Naive thymus-derived CD4-positive, alpha-beta T cell (primary cell): ENCODE measurements at regions not wholly inside any gene's neighbourhood (a gene's known extent, or its start where the extent isn't known, plus 50 kb on each side); places are given as distances from the start of the nearest gene placed in this dataset.

Experiments used
- ATAC-seq: fragments of 150-1000 bp; cut with Tn5 transposase; 2 replicates; pipeline ENCODE4 v1.10.0; 2021; ENCODE audit warnings: mild to moderate bottlenecking, moderate library complexity
- CTCF ChIA-PET: fragments of 350-600 bp; sonication (Branson Sonifier 250); formaldehyde crosslinking; loops from one replicate; lab custom pipeline; 2021; ENCODE audit warnings: antibody characterized with exemption; lab: Charles Lee
- POLR2A ChIA-PET: fragments of 350-600 bp; sonication (Branson Sonifier 250); formaldehyde crosslinking; loops from one replicate; lab custom pipeline; 2021; ENCODE audit warnings: antibody characterized with exemption, inconsistent platforms; lab: Charles Lee
- DNase-seq, 9 donors: peaks; one replicate each; pipeline versions ENCODE4 v3.0.0 to v3.0.0-alpha.2; 2020 to 2022; ENCODE audit warnings: mixed read lengths in 1 of 9
- H3K27ac ChIP-seq: one replicate; pipeline ENCODE4 v1.7.0; 2013; ENCODE audit warnings: mild to moderate bottlenecking, low read depth, low read length, moderate library complexity
- H3K27me3 ChIP-seq, 2 donors: one replicate each; pipeline ENCODE4 v1.7.0; 2013; ENCODE audit warnings: low read length in 2 of 2, mild to moderate bottlenecking in 2 of 2, moderate library complexity in 2 of 2; ENCODE audit not compliant: control insufficient read depth in 2 of 2, insufficient read depth in 2 of 2
- H3K36me3 ChIP-seq, 3 experiments: 1 replicate in 2 of 3; 2 replicates in 1 of 3; pipeline ENCODE4 v1.7.0; 2013; ENCODE audit warnings: low read length in 3 of 3, mild to moderate bottlenecking in 3 of 3, moderate library complexity in 1 of 3; ENCODE audit not compliant: insufficient read depth in 3 of 3, control insufficient read depth in 2 of 3
- H3K4me1 ChIP-seq, 2 donors: one replicate each; pipeline ENCODE4 v1.7.0; 2013; ENCODE audit warnings: low read length in 2 of 2, mild to moderate bottlenecking in 2 of 2, moderate library complexity in 1 of 2; ENCODE audit not compliant: control insufficient read depth in 2 of 2, insufficient read depth in 2 of 2
- H3K4me3 ChIP-seq: 2 replicates; pipeline ENCODE4 v1.7.0; 2013; ENCODE audit warnings: mild to moderate bottlenecking, low read length
- H3K9me3 ChIP-seq, 3 experiments: 1 replicate in 2 of 3; 2 replicates in 1 of 3; pipeline ENCODE4 v1.7.0; 2013; ENCODE audit warnings: low read length in 3 of 3; ENCODE audit not compliant: control insufficient read depth in 2 of 3
- H3K27ac Mint-ChIP-seq, 9 donors: one replicate each; pipeline ENCODE4 v1.8.0; 2020 to 2022; ENCODE audit warnings: mixed read lengths in 9 of 9, mild to moderate bottlenecking in 8 of 9, moderate library complexity in 5 of 9, inconsistent platforms in 2 of 9
- H3K27me3 Mint-ChIP-seq, 5 donors: one replicate each; pipeline ENCODE4 v1.8.0; 2021 to 2022; ENCODE audit warnings: mixed read lengths in 5 of 5, mild to moderate bottlenecking in 1 of 5
- H3K36me3 Mint-ChIP-seq, 5 donors: one replicate each; pipeline ENCODE4 v1.8.0; 2020 to 2022; ENCODE audit warnings: mixed read lengths in 5 of 5, mild to moderate bottlenecking in 3 of 5, inconsistent platforms in 1 of 5
- H3K4me1 Mint-ChIP-seq, 7 donors: one replicate each; pipeline ENCODE4 v1.8.0; 2020 to 2022; ENCODE audit warnings: mixed read lengths in 7 of 7, mild to moderate bottlenecking in 3 of 7, inconsistent platforms in 1 of 7
- H3K4me3 Mint-ChIP-seq, 10 donors: one replicate each; pipeline ENCODE4 v1.8.0; 2020 to 2022; ENCODE audit warnings: mild to moderate bottlenecking in 10 of 10, mixed read lengths in 10 of 10, moderate library complexity in 6 of 10, inconsistent platforms in 2 of 10
- H3K9me3 Mint-ChIP-seq, 11 donors: one replicate each; pipeline ENCODE4 v1.8.0; 2020 to 2022; ENCODE audit warnings: mixed read lengths in 11 of 11, mild to moderate bottlenecking in 4 of 11, inconsistent platforms in 1 of 11, moderate library complexity in 1 of 11
- intact Hi-C, 2 donors: fragments of 100-400 bp; cut with micrococcal nuclease; formaldehyde crosslinking; loops; one replicate each; pipeline ENCODE4 v1.15.1; 2023

- Histone ChIP-seq H3K27ac (no peak overlapping the region), H3K27me3 (no peaks in the 10 kb centered on the region), H3K4me3 (no peak overlapping the region), H3K4me1 (no peaks in the 10 kb centered on the region), H3K9me3 (peaks cover 0 to 4% (median 0%) of the 10 kb centered on the region in 3 experiments), H3K36me3 (no peaks in the 10 kb centered on the region)
- H3K4me3 Mint-ChIP-seq: no peak overlapping the region
- DNase-seq (no peak), ATAC-seq (no peak)
- H3K4me1 Mint-ChIP-seq: peaks cover 0 to 11% (median 0%) of the 10 kb centered on the region in 7 donors
- H3K27ac Mint-ChIP-seq: no peak overlapping the region
- peaks cover 0 to 11% (median 2%) of the 10 kb centered on the region in 11 donors for H3K9me3 Mint-ChIP-seq
- H3K27me3 Mint-ChIP-seq: peaks cover 0 to 19% (median 16%) of the 10 kb centered on the region in 5 donors
- no peaks in the 10 kb centered on the region for H3K36me3 Mint-ChIP-seq
- CTCF ChIA-PET: no interaction called here
- intact Hi-C loops: no loop called here
- POLR2A ChIA-PET: no interaction called here
Measured at GRCh38 chr20:60820149-60820548, 431.9 kb upstream of the CDH4 start.

- Mint-ChIP-seq H3K4me3 (no peak overlapping the region), H3K4me1 (peaks cover 0 to 11% (median 0%) of the 10 kb centered on the region in 7 donors), H3K36me3 (no peaks in the 10 kb centered on the region), H3K9me3 (peaks cover 0 to 7% (median 2%) of the 10 kb centered on the region in 11 donors), H3K27me3 (peaks cover 0 to 22% (median 16%) of the 10 kb centered on the region in 5 donors), H3K27ac (no peak overlapping the region)
- Histone ChIP-seq H3K9me3 (peaks cover 0 to 4% (median 0%) of the 10 kb centered on the region in 3 experiments), H3K36me3 (no peaks in the 10 kb centered on the region), H3K27me3 (no peaks in the 10 kb centered on the region), H3K27ac (no peak overlapping the region), H3K4me3 (no peak overlapping the region), H3K4me1 (no peaks in the 10 kb centered on the region)
- CTCF ChIA-PET: no interaction called here
- no peak for ATAC-seq
- DNase-seq: no peak
- intact Hi-C loops: no loop called here
- POLR2A ChIA-PET: no interaction called here
Measured at GRCh38 chr20:60820918-60821317, 431.1 kb upstream of the CDH4 start.

- Mint-ChIP-seq H3K36me3 (no peaks in the 10 kb centered on the region), H3K27me3 (peaks cover 0 to 24% (median 19%) of the 10 kb centered on the region in 5 donors), H3K27ac (no peak overlapping the region), H3K4me3 (no peak overlapping the region), H3K9me3 (peaks cover 0 to 4% (median 0%) of the 10 kb centered on the region in 11 donors), H3K4me1 (peaks cover 0 to 7% (median 0%) of the 10 kb centered on the region in 7 donors)
- ATAC-seq (no peak), DNase-seq (no peak)
- no peaks in the 10 kb centered on the region for H3K27me3 ChIP-seq
- intact Hi-C loops: no loop called here
- H3K27ac ChIP-seq: no peak overlapping the region
- no peak overlapping the region for H3K4me3 ChIP-seq
- POLR2A ChIA-PET: no interaction called here
- H3K9me3 ChIP-seq: no peaks in the 10 kb centered on the region
- no peaks in the 10 kb centered on the region for H3K4me1 ChIP-seq
- H3K36me3 ChIP-seq: no peaks in the 10 kb centered on the region
- CTCF ChIA-PET: no interaction called here
Measured at GRCh38 chr20:60822699-60823607, 429.1 kb upstream of the CDH4 start.

- Histone ChIP-seq H3K9me3 (no peaks in the 10 kb centered on the region), H3K27ac (no peak overlapping the region), H3K27me3 (no peaks in the 10 kb centered on the region), H3K4me3 (no peak overlapping the region), H3K4me1 (no peaks in the 10 kb centered on the region), H3K36me3 (no peaks in the 10 kb centered on the region)
- no peaks in the 10 kb centered on the region for H3K4me1 Mint-ChIP-seq
- ATAC-seq: no peak
- peaks cover 0 to 31% (median 18%) of the 10 kb centered on the region in 5 donors for H3K27me3 Mint-ChIP-seq
- H3K9me3 Mint-ChIP-seq: peaks cover 0 to 13% (median 0%) of the 10 kb centered on the region in 11 donors
- intact Hi-C loops: no loop called here
- H3K27ac Mint-ChIP-seq: no peak overlapping the region
- no peak overlapping the region for H3K4me3 Mint-ChIP-seq
- no peak for DNase-seq
- POLR2A ChIA-PET: no interaction called here
- no peaks in the 10 kb centered on the region for H3K36me3 Mint-ChIP-seq
- CTCF ChIA-PET: no interaction called here
Measured at GRCh38 chr20:60835876-60836275, 416.2 kb upstream of the CDH4 start.

- no peak for ATAC-seq
- Histone ChIP-seq H3K36me3 (no peaks in the 10 kb centered on the region), H3K9me3 (no peaks in the 10 kb centered on the region), H3K27ac (no peak overlapping the region), H3K4me3 (no peak overlapping the region), H3K27me3 (no peaks in the 10 kb centered on the region), H3K4me1 (no peaks in the 10 kb centered on the region)
- no peak for DNase-seq
- intact Hi-C loops: no loop called here
- POLR2A ChIA-PET: no interaction called here
- CTCF ChIA-PET: no interaction called here
- H3K4me3 Mint-ChIP-seq: no peak overlapping the region
- peaks cover 0 to 29% (median 22%) of the 10 kb centered on the region in 5 donors for H3K27me3 Mint-ChIP-seq
- H3K4me1 Mint-ChIP-seq: no peaks in the 10 kb centered on the region
- H3K36me3 Mint-ChIP-seq: no peaks in the 10 kb centered on the region
- H3K27ac Mint-ChIP-seq: no peak overlapping the region
- H3K9me3 Mint-ChIP-seq: peaks cover 0 to 13% (median 0%) of the 10 kb centered on the region in 11 donors
Measured at GRCh38 chr20:60837173-60837770, 414.8 kb upstream of the CDH4 start.

GRCh38 chr20:60838297-60838696 lies 413.8 kb upstream of the CDH4 start:
- no peaks in the 10 kb centered on the region for H3K4me1 ChIP-seq
- Mint-ChIP-seq H3K27ac (no peak overlapping the region), H3K4me3 (no peak overlapping the region), H3K9me3 (peaks cover 0 to 13% (median 0%) of the 10 kb centered on the region in 11 donors), H3K4me1 (no peaks in the 10 kb centered on the region), H3K27me3 (peaks cover 0 to 33% (median 21%) of the 10 kb centered on the region in 5 donors), H3K36me3 (no peaks in the 10 kb centered on the region)
- ChIA-PET POLR2A (no interaction called here), CTCF (no interaction called here)
- no peak for ATAC-seq
- intact Hi-C loops: no loop called here
- H3K27ac ChIP-seq: no peak overlapping the region
- no peaks in the 10 kb centered on the region for H3K9me3 ChIP-seq
- no peaks in the 10 kb centered on the region for H3K27me3 ChIP-seq
- DNase-seq: no peak
- H3K4me3 ChIP-seq: no peak overlapping the region
- H3K36me3 ChIP-seq: no peaks in the 10 kb centered on the region
